Activated CD4-positive, CD25-positive, alpha-beta regulatory T cell (primary cell): ENCODE measurements at regions not wholly inside any gene's neighbourhood (a gene's known extent, or its start where the extent isn't known, plus 50 kb on each side); places are given as distances from the start of the nearest gene placed in this dataset.

Source experiments
- DNase-seq, 4 experiments: peaks; one replicate each; lab custom pipeline; 2025; lab: John Stamatoyannopoulos, UW

DNA sequence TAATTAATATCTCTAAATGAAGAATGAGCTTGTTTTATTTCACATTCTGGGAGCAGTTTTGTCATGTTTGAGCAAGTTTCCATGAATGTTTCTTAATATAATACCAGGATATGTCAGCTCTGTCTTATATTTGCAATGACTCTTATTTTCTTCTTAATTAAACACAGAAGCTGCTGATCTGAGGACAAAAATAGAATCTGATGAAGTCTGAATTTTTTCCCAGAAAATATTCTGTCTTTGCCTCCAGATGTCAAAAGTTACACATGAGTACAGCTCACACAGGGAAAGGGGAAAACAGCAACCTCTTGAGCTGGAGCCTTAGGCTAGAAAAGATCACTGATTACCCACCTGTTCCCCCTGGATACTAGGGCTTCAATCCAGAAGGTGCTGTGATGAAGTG lies 606.6 kb upstream of the SYT4 start:
- no peak for DNase-seq

DNA sequence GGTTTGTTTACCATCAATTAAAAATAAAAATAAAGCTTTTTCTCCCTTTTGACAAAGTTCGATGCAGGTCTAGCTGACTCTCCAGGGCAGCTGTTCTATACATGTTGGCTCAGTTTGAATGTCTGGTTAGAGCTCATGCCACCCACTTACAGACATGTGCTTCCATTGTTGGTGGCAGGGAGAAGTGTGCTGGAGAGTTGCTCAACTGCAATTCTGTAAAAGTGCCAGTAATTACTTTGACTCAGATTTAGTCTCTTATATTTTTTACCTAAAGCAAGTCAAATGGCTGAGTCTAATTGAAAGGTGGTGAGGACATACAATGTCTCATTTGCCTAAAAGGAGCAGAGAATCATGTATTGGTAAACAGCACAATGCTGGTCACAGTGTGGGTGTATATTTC lies 609.1 kb upstream of the SYT4 start:
- DNase-seq: no peak

- DNase-seq: no peak
Observed at GRCh38 chr18:43887491-43887890, 610.2 kb upstream of the SYT4 start.

DNA sequence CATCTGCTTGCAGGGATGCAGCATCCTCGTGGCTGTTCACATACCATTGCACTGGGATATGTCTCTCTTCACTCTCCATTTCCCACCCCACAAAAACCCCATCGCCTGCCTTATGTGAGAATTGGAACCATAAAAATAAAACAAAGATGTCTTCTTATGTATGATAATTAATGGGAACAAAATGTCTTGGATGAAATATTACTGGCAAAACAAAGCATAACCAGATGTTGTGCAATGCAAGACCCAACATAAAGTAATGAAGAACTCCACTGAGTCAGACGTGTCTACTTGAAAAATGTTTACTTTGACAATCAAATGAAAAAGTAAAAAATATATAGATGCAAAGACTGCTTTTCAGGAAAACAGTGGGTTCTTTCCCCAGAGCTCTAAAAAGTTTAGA lies 611.3 kb upstream of the SYT4 start:
- no peak for DNase-seq

GRCh38 chr18:43893001-43893637 lies 615.8 kb upstream of the SYT4 start:
- no peak for DNase-seq

DNA sequence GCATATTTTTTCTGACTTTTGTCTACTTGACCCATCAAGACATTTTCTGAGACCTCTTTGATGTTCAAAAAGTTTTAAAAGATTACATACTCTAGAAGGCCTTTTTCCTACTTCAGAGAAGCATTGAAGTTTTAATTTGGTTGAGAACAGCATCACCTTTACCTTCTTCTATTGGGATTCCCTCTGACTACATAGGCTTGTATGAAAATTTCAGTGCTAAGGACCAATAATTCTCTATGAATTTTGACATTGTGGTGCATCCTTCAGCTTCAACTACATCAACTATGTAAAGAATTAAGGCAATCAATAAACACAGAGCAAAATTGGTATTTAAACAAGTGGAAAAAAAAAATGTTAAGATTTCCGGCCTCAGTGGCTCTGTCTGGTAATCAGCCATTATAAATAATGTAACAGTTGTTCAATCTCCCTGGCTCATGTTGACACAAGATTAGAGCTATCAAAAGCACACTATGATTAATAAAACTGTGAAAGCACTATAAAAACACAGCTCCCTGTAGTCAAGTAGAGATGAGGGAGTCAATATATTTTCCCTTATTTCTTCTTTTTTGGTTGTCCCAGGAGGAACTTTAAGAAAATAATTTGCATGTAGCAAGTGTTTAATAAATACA lies 627.0 kb upstream of the SYT4 start:
- no peak for DNase-seq

DNA sequence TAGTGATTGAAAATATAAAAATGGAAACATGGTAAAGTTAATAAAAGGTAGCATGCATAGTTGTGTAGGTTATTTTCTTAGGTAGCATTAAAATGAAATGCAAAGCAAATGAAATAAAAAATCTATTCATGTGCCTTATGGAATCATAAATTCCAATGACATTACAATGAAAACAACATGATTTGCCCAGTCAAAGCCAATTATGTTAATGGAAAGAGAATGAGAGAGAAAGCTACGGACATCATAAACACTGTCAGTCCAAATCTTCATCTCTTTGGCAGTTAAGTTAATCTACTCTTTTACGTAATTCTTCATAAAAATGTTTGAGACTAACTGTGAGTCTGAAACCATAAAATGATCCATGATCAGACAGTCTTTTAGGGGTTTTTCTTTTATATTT lies 636.7 kb upstream of the SYT4 start:
- no peak for DNase-seq

- DNase-seq: no peak
Observed at GRCh38 chr18:43916984-43917383, 639.7 kb upstream of the SYT4 start.

DNA sequence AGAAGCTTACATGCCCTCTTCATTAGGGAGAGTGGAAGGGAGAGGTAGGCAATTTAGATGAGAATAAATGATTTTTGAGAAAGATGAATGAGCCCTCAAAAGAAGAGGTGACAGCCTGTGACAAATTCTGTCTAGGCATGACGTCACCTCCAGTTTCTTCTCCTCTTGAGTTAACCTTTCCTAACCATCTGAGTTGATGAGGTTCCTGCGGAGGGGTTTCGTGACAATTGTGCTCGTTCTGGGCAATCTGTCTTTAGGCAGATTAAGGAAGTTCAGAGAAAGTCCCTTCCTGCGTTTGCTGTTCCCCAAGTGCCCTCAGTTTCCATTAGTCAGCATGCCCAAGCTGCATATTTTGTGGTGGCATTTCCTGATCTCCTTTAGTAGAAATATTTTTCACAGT lies 640.2 kb upstream of the SYT4 start:
- no peak for DNase-seq

DNA sequence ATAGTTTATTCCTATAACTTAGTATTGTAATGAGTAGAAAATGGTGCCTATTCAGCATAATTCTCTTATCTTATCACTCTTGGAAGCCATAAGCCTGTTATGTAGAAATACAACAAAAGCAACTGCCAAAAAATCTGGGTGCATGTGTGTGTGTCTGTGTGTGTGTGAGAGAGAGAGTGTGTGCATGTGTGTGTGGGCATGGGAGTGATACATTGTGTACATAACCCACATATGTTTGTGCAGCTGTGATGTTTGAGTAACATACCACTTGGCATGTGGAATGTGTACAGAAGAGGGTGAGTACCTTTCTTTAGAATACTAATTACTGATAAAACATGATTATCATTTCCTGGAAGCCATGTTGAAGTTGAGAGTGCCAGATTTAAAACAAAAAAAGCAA lies 642.3 kb upstream of the SYT4 start:
- DNase-seq: no peak

DNA sequence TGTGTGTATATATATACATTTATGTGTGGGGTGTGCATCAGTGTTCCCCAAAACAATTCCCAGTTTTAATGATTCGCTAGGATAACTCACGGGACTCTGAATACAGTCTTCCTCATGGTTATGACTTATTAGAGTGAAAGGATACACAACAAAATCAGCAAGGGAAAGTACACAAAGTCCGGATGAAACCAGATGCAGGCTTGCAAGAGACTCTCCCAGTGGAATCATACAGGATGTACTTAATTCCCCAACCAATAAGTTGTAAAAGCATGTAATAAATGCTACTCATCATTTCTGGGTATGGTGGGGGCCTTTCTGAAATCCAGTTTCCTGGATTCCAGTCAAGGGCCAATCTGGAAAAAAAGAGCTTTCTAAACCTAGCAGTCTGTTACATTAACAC lies 654.1 kb upstream of the SYT4 start:
- DNase-seq: no peak

- no peak for DNase-seq
Observed at GRCh38 chr18:43932140-43932539, 654.9 kb upstream of the SYT4 start.

DNA sequence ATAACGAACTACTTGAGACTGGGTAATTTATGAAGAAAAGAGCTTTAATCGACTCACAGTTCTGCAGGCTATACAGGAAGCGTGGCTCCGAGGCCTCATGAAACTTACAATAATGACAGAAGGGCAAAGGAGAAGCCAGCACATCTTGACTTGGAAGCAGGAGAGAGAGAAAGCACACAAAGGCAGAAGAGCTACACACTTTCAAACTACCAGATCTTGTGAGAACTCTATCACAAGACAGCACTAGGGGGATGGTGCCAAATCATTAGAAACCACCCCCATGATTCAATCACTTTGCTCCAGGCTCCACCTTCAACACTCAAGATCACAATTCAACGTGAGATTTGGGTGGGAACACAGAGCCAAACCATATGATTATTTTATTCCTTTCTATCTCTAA lies 655.9 kb upstream of the SYT4 start:
- no peak for DNase-seq

DNA sequence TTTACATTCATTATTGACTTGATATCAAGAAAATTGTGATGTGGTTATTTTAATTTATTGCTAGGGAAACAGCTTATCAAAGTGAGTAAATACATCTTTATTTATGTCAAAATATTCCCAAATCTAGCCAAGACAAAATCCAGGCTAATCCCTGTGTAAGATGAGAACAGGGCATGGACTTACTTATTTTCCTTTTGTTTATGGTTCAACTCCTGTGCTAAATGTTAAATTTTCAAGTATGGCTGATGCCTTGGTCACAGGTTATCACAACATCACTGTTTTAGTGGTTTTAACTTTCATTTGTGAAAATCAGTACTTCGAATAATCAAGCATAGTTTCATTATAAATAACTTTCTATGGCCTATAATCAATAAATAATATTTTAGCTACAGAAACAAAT lies 657.0 kb upstream of the SYT4 start:
- DNase-seq: no peak

DNA sequence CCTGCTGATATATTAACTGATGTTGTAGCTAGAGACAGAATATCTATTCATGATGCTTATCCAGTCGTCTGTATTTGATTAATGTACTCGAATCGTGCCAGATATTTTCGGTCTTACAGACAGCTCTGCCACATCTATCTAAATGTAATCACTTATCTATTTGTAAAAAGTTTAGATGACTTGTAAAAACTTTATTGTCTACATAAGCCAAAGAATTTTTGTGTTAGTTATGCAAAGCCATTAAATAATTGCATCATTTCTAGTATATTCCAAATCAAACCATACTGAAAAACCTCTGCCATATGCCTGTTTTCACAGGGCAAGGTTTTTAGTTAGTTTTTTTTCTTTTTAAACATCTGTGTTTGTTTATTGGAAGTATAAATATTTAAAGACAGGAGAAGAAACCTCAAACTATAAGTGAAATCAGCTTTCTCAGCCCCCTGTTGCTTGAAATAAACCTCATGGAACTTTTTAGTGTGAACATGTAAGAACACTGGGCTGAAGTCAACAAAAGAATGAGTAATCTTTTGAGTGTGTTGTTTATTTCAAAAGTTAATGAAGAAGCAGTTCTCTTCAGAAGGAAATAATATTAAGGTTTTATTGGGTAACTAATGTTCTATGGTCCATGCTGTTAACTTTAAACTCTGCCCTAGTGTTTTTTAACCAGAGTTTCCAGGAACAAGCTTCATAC lies 657.6 kb upstream of the SYT4 start:
- DNase-seq: no peak

- DNase-seq: no peak
Observed at GRCh38 chr18:43936176-43936575, 658.9 kb upstream of the SYT4 start.

DNA sequence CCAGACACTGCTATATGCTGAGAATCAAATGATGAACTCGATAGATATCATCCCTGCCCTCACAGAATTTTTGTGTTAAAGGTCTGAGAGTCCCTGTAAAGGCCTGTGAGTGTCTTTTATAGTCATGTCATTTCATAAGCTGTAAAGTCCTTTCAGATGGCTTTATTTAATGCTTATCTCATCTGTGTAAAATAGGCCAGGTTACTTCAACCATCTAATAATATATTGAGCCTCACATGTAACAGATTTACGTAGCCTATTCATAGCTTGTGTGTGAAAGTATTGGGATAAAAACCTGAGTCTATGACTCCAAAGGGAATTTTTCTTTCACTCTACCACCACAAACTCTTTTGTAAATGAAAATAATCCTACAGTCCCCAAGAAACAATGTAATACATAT lies 672.0 kb upstream of the SYT4 start:
- DNase-seq: no peak

DNA sequence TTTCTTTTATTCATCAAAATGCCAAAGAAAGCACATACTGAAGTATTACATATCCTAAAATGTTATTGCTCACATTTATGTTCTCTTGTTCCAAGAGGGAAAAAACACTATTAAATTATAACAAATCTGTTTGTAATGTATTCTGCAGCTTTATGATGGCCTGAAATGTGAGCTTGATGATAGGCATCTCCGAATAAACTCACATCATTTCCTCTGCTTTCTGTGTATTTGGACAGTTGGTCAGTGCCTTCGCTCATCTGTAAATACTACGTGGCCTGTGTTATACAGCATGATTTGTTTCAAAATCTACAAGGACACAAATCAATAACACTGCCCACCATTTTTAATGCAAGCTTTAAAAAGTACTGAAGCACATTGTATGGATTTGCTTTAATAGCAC lies 672.8 kb upstream of the SYT4 start:
- DNase-seq: no peak

DNA sequence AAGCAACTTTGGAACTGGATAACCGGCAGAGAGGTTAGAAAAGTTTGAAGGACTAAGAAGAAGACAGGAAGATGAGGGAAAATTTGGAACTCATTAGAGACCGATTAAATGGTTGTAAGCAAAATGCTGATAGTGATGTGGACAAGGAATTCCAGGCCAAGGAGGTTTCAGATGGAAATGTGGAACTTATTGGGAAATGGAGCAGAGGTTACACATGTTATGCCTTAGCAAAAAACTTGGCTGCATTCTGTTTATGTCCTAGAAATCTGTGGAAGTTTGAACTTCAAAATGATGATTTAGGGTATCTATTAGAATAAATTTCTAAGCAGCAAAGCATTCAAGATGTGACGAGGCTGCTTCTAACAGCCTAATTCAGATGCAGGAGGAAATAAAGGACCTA lies 675.1 kb upstream of the SYT4 start:
- no peak for DNase-seq

GRCh38 chr18:43961722-43962121 lies 684.4 kb upstream of the SYT4 start:
- no peak for DNase-seq

DNA sequence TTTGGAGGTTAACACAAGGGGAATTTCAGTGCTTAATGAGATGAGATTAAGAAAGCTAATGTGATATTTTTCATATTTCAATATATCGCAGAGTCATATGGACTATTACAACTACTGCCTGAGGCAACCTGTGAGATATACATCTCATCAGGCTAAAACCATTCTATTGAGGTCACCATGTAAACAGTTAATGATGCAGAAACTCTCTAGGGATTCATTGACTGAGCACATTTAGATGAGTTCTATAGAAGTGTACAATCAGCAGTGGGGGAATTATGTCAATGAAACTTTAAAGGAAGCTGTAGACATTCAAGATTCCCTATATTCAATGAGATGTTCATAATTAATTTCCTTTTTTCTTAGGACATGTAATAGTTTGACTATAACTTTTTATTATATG lies 687.4 kb upstream of the SYT4 start:
- no peak for DNase-seq

DNA sequence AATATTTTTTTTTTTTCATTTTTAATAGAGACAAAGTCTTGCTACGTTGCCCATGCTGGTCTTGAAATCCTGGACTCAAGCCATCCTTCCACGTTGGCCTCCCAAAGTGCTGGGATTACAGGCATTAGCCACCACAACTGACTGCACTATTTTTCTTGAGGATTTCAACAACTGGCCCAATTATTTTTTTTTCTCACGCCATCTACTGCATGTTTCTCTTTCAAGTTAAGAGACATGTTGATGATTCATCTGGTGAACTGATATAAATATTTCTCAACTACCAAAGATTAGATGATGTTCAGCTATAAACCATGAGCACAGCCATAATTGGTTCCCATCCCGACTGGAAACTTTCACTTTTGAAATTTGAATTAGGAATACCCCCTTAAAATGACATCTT lies 688.4 kb upstream of the SYT4 start:
- no peak for DNase-seq

GRCh38 chr18:43970656-43971055 lies 693.4 kb upstream of the SYT4 start:
- no peak for DNase-seq

GRCh38 chr18:43978174-43978573 lies 700.9 kb upstream of the SYT4 start:
- no peak for DNase-seq
